Fibroblast of the aortic adventitia (primary cell): ENCODE measurements at regions not wholly inside any gene's neighbourhood (a gene's known extent, or its start where the extent isn't known, plus 50 kb on each side); places are given as distances from the start of the nearest gene placed in this dataset.

Experiments used
- DNase-seq: peaks from one replicate; pipeline ENCODE4 v3.0.0-alpha.2; 2010; ENCODE audit warnings: low read depth
- H3K4me3 ChIP-seq: 2 replicates; pipeline ENCODE4 v1.5.1; 2011; ENCODE audit warnings: low read depth, mild to moderate bottlenecking, control low read depth, low read length, moderate library complexity
- CTCF ChIP-seq: IDR thresholded peaks from 2 replicates; pipeline ENCODE4 v1.5.1; 2011; ENCODE audit warnings: mild to moderate bottlenecking, low read length, control low read depth, inconsistent platforms; ENCODE audit not compliant: insufficient read depth

DNA sequence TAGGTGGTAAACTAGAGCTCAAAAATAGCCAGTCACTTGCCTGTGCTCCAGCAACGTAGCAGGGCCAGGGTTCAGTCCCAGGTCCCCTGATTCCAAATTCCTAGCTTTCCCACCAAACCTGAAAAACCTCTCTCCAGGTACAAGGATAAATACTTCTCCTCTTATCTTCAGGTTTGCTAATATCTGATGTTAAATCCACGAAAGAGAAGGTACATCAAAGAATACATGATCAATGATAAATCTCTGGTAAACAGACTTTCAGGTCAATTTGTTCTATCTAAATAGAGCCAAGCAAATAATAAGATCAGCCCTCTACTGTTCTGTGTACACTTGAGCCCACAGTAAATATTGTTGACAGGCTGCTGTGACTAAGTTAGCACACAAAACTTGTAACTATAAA lies 52.1 kb upstream of the AKT3 start:
- no peak for TF ChIP-seq CTCF
- no peak for DNase-seq
- no peak overlapping the region for H3K4me3 ChIP-seq
